ENCODE measurements at regions not wholly inside any gene's neighbourhood (a gene's known extent, or its start where the extent isn't known, plus 50 kb on each side); places are given as distances from the start of the nearest gene placed in this dataset.

DNA sequence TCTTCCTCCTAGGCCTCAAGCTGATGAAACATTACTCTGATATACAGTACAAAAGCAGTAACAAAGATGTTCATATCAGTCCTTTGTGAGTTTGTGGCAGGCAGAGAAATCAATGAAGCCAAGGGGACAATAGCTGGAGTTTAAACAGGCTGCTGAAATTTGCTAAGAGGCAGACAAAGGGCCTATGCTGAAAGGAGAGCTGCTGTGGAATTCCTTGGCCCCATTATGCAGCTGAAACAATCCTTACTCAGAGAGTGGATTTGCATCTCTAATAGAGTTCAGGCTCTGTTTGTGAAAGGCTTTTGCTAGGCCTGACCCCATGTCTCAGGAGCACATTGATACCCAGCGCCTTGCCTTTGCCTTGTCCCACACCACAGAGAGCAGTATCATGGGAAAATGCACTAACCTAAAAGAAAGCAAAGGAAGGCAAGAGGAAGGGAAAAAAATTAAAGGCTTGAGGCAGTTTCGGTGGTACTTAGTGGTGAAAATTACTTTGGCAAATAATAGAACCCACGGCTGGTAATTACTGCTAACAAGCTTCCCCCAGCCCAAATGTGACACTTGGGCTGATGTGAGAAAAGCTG lies 195.0 kb upstream of the EPHA3 start:
- TF ChIP-seq, protein P1, sequence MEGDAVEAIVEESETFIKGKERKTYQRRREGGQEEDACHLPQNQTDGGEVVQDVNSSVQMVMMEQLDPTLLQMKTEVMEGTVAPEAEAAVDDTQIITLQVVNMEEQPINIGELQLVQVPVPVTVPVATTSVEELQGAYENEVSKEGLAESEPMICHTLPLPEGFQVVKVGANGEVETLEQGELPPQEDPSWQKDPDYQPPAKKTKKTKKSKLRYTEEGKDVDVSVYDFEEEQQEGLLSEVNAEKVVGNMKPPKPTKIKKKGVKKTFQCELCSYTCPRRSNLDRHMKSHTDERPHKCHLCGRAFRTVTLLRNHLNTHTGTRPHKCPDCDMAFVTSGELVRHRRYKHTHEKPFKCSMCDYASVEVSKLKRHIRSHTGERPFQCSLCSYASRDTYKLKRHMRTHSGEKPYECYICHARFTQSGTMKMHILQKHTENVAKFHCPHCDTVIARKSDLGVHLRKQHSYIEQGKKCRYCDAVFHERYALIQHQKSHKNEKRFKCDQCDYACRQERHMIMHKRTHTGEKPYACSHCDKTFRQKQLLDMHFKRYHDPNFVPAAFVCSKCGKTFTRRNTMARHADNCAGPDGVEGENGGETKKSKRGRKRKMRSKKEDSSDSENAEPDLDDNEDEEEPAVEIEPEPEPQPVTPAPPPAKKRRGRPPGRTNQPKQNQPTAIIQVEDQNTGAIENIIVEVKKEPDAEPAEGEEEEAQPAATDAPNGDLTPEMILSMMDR (IDR thresholded peaks at IDR 0.05): no peak
- TF ChIP-seq POLR2A (IDR thresholded peaks at IDR 0.05): no peak

Data from breast epithelium (tissue), 3 donors.